HuH-7.5 (cell line): ENCODE measurements at regions not wholly inside any gene's neighbourhood (a gene's known extent, or its start where the extent isn't known, plus 50 kb on each side); places are given as distances from the start of the nearest gene placed in this dataset.

Source experiments
- DNase-seq: peaks from one replicate; pipeline ENCODE4 v3.0.0; 2011; ENCODE audit warnings: low spot score

GRCh38 chr3:187902041-187902471 lies 156.8 kb upstream of the BCL6 start:
- no peak for DNase-seq

- DNase-seq = no peak
These were observed 157.7 kb upstream of the BCL6 start for GRCh38 chr3:187902936-187903335.

- DNase-seq = no peak
These were observed 158.4 kb upstream of the BCL6 start for GRCh38 chr3:187903697-187904096.

GRCh38 chr3:187906416-187906815 lies 161.1 kb upstream of the BCL6 start:
- no peak for DNase-seq

GRCh38 chr3:187906920-187907319 lies 161.7 kb upstream of the BCL6 start:
- no peak for DNase-seq

GRCh38 chr3:187909866-187910265 lies 164.6 kb upstream of the BCL6 start:
- DNase-seq = no peak

- no peak for DNase-seq
These were observed 166.7 kb upstream of the BCL6 start for GRCh38 chr3:187912007-187912406.

- no peak for DNase-seq
These were observed 168.4 kb upstream of the BCL6 start for GRCh38 chr3:187913617-187914033.

GRCh38 chr3:187914231-187914630 lies 169.0 kb upstream of the BCL6 start:
- DNase-seq = no peak

- DNase-seq = no peak
These were observed 170.8 kb upstream of the BCL6 start for GRCh38 chr3:187916072-187916471.

- DNase-seq = no peak
These were observed 172.9 kb upstream of the BCL6 start for GRCh38 chr3:187918081-187918644.

GRCh38 chr3:187919048-187919447 lies 173.8 kb upstream of the BCL6 start:
- no peak for DNase-seq

GRCh38 chr3:187919544-187919943 lies 174.3 kb upstream of the BCL6 start:
- DNase-seq = no peak

GRCh38 chr3:187920030-187920429 lies 174.8 kb upstream of the BCL6 start:
- no peak for DNase-seq

- DNase-seq = no peak
These were observed 175.6 kb upstream of the BCL6 start for GRCh38 chr3:187920913-187921312.

- DNase-seq = no peak
These were observed 176.3 kb upstream of the BCL6 start for GRCh38 chr3:187921391-187922074.

GRCh38 chr3:187922704-187923416 lies 177.6 kb upstream of the BCL6 start:
- no peak for DNase-seq

GRCh38 chr3:187924651-187925050 lies 179.4 kb upstream of the BCL6 start:
- DNase-seq = no peak

- no peak for DNase-seq
These were observed 180.1 kb upstream of the BCL6 start for GRCh38 chr3:187925326-187925725.

- no peak for DNase-seq
These were observed 181.4 kb upstream of the BCL6 start for GRCh38 chr3:187926620-187927019.

GRCh38 chr3:187927565-187927964 lies 182.3 kb upstream of the BCL6 start:
- no peak for DNase-seq

- no peak for DNase-seq
These were observed 184.0 kb upstream of the BCL6 start for GRCh38 chr3:187929112-187929816.

- no peak for DNase-seq
These were observed 184.8 kb upstream of the BCL6 start for GRCh38 chr3:187930021-187930420.
